Middle frontal gyrus (tissue), 1 donor: ENCODE measurements at regions not wholly inside any gene's neighbourhood (a gene's known extent, or its start where the extent isn't known, plus 50 kb on each side); places are given as distances from the start of the nearest gene placed in this dataset.

ENCODE experiments used
- DNase-seq: peaks from one replicate; pipeline ENCODE4 v3.0.0-alpha.2; 2015; ENCODE audit warnings: low spot score; ENCODE audit errors: extremely low spot score

DNA sequence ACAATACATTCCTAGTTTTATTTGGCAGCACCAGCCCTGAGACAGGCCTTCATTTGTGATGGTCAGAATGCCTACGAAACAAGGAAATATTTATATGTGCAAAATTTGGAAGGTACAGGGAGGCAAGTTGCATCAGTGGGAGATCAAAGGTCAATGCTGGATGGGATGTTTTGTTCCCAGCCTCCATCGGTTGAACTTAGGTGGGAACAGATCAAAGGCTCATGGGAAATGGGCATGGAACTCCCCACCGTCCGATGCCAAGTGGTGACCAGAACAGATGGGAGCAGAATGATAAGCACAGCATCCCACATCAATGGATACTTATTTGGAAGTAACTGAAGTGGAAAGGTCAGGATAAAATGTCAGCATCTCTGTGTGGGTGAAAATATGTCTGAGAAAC lies 177.7 kb upstream of the TNFAIP3 start:
- no peak for DNase-seq

DNA sequence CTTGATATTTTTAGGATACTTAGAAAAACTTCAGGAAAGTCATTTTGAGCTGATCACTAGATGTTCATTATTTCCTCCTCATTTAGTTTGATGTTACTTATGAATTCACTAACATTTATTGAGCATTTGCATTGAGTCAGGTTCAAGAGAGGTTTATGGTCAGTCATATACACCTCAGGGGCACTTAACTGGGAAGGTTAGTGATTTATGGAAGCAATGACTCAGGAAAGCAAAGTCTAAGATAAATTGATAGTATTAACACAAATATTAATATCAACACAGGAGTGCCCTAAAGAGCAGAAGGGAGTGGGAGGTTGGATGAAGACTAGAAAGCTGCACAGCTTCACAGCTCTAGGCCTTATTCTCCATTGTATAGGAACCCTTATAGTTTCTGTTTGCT lies 177.0 kb upstream of the TNFAIP3 start:
- no peak for DNase-seq

DNA sequence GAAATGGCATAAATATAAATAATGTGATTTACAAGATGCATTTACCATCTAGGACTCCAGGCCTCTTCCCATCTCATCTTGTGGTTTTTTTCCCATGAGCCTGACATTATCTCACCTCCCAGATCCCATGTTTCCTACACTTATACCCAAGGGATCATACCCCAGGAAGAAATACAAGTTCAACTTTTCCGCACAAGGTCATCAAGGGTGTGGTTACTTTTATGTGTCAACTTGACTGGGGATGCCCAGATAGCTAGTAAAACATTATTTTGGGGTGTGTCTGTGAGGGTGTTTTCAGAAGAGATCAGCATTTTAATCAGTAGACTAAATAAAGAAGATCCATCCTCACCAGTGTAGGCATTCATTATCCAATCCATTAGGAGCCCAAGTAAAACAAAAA lies 176.3 kb upstream of the TNFAIP3 start:
- DNase-seq = no peak

DNA sequence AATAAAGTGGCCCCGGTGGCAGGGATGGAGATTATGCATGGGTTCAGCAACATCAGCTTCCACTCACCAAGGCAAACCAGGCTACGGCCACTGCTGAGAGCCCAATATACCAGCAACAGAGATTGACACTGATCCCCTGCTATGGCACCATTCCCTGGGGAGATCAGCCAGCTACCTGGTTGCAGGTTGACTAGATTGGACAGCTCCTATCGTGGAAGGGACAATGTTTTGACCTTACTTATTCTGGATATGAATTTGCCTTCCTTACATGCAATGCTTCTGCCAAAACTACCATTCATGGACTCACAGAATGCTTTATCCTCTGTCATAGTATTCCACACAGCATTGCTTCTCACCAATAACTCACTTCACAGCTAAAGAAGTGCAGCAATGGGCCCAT lies 174.8 kb upstream of the TNFAIP3 start:
- no peak for DNase-seq

DNA sequence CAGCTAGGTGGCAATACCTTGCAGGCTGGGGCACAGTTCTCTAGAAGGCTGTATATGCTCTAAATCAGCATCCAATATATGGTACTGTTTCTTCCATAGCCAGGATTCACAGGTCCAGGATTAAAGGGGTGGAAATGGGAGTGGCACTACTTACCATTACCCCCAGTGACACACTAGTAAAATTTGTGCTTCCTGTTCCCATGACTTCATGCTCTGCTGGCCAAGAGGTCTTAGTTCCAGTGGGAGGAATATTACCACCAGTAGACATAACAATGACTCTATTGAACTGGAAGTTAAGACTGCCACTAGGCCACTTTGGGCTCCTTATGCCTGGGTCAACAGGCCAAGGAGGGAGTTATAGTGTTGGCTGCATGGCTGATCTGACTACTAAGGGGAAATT lies 174.3 kb upstream of the TNFAIP3 start:
- no peak for DNase-seq

DNA sequence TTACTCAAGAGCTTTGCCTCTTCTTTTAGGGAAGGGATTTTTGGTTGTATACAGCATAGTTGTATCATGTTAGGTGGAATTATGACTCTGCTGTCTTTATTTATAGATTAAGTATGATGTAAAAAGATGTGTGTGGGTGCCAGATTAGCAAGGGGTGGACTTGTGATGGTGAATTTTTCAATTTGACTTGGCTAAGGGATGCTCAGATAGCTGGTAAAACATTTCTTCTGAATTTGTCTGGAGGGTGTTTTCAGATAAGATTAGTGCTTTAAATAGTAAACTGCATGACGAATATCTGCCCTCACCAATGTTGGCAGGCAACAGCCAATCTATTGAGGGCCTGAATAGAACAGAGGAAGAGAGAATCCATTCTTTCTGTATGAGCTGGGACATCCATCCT lies 173.3 kb upstream of the TNFAIP3 start:
- DNase-seq = no peak

DNA sequence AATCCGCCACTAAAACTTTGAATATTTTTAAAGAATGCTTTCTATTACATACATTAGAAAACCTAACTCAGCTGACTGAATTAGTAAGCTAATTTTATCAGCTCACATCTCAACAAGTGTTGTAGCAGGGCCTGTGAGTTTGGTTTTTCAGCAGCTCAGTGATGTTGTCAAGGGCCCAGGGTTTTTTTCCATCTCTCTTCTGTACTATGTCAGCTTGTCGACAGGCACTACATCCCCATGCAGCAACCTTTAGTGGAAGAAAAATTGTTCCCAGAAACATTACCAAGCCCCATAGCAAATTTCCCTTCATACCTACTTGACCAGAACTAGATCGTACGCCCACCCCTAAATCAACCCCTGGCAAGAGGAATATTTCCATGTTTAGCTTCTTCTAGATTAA lies 170.3 kb upstream of the TNFAIP3 start:
- no peak for DNase-seq

DNA sequence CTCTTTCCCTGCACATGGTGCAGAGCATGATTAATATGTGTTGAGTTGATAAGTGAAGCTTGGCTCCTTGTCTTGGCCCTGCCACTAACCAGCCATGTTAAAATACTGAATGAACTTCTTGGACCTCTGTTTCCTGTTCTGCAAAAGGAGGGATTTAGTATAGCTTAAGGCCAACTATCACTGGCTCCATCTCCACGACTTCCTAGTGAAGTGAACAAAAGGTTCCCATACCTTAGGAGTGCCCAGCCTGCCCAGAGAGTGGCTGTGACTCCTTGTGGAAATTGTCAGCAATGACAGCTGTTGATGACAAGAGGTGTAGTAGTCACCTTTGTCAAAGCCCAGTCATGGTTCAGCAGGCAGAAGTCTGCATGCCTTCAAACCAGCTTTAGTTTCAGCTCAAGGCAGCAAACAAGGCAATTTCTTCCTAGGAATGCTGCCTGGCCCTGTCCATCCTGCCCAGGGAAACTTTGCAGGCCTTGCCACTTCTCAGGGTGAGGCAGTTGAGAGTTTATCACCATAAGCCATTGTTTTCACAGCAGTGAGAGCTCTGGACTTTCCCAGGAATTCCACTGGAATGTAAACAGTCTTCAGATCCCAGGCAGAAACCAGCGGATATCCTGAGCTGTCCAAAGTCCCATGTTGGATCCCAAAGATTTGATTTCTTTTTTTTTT lies 169.7 kb upstream of the TNFAIP3 start:
- no peak for DNase-seq

DNA sequence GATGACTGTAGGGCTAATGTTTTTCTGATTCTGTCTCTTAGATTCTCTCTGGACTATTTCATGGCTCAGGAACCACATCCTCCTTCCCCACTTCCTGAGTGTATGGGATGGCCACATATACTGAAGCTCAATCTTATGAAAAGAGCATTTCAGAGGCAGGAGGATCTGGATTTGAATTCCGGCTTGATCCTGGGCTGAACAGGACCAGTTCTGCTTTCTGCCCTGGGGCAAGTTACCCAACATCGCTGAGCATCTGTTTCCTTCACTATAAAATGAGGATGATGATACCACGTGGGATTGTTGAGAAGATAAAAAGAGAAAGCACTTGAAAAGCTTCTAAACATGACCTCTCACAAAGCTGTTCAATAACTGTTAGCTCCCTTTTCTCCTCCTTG lies 168.4 kb upstream of the TNFAIP3 start:
- no peak for DNase-seq

DNA sequence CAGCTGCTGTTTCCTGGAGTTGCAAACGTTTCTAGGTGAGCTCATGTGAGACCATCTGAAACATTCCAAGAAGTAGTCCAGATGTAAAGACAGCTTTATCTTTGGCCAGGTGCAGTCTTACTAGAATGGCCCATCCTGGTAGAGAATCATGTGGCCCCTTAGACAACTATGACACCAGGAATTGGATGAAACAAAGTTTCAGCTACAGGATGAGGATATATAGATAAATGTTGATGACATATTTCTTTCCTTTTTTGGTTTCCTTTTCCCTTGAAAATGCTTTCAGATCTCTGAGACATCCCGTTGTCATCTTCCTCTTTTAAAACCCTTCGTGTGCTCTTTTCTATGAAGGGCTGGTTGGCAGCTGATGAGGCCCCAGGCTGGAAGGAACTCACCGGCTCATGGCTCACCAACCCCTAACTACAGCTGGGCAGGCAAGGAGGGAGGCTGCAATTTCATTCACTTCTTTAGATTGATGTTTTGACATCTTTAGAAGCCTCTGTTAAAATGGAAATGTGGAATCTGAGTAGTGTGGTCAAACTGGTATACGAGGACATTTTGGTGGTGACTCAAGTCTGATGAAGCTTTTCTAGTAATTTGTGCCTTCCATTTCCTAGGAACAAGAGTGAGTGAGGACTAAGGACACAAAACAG lies 167.9 kb upstream of the TNFAIP3 start:
- no peak for DNase-seq

DNA sequence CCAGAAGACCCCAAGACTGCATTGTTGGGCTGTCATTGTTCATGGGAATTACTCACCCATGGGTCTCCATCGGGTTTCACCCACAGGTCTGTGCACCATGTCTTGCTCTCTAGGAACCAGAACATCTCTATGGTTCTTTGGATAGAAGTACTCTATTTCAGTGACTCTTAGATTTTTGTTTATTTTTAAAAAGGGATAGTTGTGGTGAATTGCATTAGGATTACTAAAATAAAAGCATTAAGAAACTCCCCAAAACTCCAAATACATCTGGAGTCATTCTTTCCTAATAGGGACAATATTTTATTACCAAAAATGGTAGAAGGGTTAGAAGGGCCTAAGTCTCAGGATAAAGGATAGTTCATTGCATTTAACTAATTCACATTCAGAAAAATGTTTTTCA lies 166.9 kb upstream of the TNFAIP3 start:
- no peak for DNase-seq

DNA sequence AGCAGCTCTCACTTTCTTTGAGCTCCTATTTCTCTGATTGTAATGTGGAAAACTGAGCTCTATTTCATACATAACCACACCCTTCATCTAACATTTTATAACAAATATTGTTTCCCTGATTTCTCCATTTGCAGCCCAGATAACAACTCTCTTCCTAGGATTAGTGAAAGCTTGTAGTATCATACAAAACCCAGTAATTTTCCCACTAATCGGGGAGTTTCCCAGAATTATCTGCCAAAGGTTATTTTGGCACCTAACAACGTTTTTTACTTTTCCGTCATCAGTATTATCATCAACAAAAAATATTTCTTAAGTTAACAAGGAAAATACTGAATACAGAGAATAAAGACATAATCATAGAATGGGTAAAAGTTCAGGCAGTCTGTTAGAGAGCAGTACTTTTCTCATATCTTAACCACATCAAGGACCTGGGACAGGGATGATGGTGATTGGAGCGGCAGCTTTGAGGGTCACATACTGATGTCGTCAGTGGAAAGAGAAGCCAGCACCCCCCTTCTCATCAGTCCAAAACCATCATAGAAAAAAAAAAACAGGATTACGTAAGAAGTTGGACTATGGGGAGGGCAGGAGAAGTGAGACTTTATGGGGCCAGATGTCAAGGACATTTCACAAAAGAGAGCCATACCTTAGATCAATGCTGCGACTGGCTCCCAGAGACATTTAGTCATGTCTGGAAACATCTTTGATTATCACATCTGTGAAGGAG lies 166.1 kb upstream of the TNFAIP3 start:
- no peak for DNase-seq

DNA sequence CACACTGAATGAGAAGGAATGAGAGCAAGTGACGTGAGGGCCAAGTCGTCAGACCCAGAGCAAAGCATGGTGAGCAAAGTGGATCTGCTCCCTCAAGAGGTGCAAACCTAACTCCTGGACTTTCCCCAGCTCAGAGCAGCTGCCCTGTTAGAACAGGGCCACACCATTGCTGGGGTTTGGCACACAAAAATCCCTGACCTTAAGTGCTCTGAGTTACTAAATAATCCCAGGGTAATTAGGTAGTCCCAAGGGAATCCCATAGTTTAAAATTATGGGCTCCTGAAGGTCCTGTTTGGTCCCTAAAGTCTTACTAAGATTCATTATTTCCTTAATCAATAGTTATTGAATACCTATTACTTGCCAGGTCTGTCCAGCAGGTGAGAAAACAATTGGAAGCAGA lies 165.1 kb upstream of the TNFAIP3 start:
- no peak for DNase-seq

DNA sequence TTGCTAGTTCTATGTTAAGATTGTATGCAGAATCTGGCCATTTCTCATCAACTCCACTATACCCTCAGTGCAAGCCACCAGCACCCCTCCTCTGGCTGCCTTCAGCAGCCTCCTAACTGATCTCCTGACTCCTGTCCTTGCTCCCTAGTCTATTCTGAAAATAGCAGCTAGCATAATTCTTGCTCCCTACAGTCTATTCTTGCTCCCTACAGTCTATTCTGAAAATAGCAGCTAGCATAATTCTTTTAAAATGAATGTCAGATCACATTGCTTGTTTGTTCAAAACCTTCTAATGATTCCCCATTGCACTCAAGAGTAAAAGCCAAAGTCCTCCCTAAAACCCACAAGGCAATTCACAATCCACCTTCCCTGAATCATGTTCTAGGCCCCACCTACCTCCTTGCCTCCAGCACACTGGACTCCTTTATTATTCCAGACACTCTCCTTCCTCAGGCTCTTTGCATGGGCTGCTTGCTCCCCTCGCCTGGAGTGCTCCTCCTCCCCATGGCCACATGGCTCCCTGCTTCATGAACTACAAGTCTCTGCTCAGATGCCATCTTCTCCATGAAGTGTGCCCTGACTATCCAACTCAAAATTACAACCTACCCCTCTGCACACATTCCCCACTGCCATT lies 164.2 kb upstream of the TNFAIP3 start:
- no peak for DNase-seq

DNA sequence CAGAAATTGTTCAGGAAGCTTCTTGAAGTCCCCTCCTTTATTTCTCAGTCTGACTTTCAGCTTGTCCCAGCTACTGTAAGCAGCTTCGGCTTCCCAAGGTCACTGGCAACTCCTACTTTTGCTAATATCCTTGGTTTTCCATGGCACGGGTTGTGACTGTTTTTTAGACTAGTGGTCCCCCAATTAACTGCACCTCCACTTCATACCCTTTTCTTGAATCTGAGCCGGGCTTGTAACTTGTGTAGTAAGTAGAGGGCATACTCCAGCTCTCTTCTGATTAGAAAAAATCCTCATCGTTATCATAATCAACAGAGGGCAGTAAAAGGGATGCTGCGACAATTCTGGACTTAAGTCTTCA lies 162.3 kb upstream of the TNFAIP3 start:
- no peak for DNase-seq

DNA sequence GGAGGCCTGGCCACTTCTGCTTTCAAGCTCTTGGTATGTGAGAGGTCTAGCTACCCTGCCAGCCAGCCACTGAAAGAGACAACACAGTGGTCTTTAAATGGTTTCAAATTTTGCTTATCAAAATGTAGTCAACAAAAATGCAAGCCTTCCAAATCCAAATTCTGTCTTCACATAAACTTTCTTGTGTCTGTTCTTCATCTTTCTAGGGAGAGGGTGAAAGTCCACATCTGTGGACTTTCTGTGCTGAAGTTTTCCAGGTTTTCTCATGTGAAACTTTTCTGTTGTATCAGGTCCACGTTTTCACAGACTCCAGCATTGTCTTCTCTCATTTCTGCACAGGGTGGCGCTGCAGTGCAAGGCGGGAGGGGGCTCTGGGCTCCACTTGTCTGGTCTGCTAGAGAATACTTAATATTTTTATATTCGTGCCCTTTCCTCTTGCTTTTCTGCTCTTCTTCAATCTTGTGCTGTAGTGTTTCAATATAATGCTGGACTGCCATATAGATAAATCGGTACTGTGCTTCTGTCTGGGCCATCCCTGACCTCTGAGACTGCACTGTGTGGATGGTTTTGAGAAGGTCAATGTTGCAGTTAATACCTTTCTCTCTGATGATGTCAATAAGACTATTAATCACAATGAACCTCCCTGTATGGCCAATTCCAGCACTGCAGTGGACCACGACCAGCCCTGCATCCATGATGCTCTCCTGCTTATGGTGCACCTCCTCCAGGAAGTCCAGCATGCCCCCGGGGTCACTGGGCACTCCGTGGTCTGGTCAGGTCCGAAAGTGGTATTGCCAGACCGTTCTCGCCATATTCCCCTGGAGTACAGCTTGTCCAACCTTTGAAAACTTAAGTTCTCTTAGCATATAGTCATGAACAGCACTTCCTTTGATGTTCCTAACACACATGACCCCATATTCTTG lies 161.6 kb upstream of the TNFAIP3 start:
- no peak for DNase-seq

DNA sequence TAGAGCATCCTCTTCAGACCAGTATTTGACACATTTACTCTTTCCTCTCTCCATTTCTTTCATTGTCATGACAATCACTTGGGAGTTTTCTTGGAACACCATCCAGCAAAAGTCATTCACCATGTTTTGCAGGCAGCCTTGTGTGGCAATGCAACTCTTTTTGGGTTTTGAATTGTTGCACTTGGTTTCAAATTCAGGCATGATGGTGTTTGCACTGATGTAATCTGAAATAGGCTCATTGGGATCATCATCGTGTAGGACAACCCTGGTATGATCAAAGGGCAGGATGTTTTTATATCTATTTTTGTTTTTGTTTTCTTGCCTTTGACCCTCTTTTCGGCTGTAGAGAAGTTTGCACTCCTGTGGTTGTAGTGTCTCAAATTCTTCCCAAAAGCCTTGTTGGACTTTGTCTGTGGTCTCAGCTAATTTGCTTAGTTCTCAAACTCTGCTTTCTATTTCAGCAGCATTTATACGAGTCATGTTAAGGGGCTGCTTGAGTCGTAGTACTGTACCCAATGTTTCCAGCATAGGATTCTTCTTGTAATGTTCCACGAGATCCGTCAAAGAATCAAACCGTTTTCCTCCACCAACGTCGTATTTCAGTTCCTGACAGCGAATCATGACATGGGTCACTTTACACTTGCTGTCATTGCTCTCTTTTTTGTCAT lies 160.8 kb upstream of the TNFAIP3 start:
- no peak for DNase-seq

DNA sequence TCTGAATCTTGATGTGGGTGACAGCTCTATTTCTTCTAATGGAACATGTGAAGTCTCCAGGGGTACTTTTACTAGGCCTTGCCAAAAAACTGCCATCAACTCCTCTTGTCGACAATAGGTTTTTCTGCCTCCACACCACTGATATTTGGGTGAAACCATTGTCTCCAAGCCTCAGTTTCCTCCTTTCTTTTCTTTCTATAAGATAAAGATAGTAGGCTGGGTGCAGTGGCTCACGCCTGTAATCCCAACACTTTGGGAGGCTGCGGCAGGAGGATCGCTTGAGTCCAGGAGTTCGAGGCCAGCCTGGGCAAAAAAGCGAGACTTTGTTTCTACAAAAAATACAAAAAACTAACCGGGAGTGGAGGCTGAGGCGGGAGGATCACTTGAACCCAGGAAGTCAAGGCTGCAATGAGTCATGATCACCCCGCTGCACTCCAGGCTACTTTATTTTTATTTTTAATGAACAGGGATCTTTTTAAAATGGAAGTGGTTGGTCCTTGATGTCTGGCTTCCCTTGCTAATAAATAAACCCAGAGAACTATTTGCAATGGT lies 159.9 kb upstream of the TNFAIP3 start:
- no peak for DNase-seq

DNA sequence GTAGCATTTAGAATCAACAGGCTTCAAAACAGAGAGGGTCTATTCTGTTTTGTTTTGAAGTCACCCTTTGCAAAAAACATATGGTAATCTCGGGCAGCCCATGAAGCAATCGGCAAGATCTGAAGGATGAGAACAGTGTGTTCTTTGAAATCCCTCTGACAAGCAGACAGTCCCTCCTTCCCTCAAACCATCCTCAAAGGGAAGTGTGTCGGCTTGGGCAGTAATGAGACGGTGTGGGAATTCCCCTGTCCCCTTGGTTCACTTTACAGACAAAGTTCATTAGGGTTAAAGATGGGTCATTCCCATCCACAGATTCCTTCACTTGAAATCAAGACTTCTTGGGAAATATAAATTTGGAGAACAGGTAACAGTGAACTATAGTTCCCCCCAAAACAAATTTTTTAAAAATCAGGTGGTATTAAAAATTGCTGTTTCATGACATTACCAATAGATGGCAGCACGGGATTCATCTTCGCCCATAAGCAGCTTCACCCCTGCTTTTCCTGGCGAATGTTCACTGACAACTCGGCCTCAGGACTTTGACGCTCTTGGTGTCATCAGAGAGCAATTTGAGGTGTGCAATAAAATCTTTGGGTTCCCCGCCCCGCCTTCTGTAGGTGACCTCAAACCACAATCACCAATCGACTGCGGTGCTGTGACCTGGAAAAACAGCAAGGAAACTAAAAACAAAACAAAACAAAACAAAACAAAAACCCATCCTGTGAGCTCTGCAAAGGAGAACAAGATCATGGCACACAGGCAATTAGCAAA lies 159.3 kb upstream of the TNFAIP3 start:
- peak; percentile 18 for DNase-seq

DNA sequence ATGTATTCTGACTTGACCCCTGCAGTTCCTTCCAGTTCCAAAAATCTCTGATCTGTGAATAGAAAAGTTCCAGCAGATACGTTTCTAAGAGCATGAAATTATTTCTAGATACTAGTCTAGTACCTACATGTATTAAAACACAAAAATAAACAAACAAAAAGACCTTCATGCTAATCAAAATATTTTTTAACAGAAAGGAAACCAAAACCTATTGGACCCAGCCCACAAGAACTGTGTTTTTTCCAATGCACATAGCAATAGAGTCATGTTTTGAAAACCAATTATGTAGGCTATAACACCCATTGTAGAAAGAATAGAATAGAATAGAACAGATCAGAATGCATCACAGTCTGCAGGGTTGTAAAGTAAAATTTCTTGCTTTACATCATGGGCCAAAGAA lies 158.6 kb upstream of the TNFAIP3 start:
- no peak for DNase-seq
